HL-60 (cell line): ENCODE measurements at regions not wholly inside any gene's neighbourhood (a gene's known extent, or its start where the extent isn't known, plus 50 kb on each side); places are given as distances from the start of the nearest gene placed in this dataset.

Source experiments
- POLR2AphosphoS5 ChIP-seq: IDR thresholded peaks from 2 replicates; pipeline ENCODE4 v1.6.1; 2012; ENCODE audit warnings: low read depth
- REST ChIP-seq: IDR thresholded peaks from 2 replicates; pipeline ENCODE4 v1.6.1; 2012; ENCODE audit warnings: low read depth; ENCODE audit not compliant: insufficient replicate concordance

- no peak for TF ChIP-seq POLR2AphosphoS5
- TF ChIP-seq REST = no peak
These were observed 83.9 kb upstream of the CLDN5 start for GRCh38 chr22:19608003-19608690.
